ENCODE measurements at regions not wholly inside any gene's neighbourhood (a gene's known extent, or its start where the extent isn't known, plus 50 kb on each side); places are given as distances from the start of the nearest gene placed in this dataset.
"Not testable (repeated sequence)": the region's sequence is repeated elsewhere in the genome, so short reads cannot be mapped to it uniquely, and the experiment has no call there.

DNA sequence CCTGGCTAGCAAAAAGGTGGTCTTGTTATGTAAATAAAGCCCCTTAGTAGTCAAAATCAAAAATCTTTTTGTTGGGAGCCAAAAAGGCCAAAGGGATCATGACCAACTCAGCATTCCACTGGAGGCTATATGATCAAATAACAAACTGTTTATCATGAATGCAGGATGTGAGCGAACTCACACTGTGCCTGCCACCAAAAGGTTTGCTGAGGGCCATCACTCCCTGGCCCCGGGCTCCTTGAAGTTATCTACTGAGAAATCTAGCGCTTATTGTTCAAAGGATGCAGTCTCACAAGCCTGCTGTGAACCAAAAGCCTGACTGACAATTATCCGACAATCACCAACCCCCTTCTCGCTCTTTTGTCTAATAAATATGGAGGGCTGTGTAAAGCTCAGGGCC is 107.2 kb upstream of the DDHD1 start:
- Histone ChIP-seq H3K4me3 (no peak overlapping the region), H3K36me3 (ENCODE audit: low read depth) (no peaks in the 10 kb centered on the region), H3K9me3 (peaks cover 8% of the 10 kb centered on the region), H3K4me1 (ENCODE audit: low read depth) (no peaks in the 10 kb centered on the region)
- ATAC-seq, result no peak
- intact Hi-C loops (cut with DNase I, micrococcal nuclease), result no loop called here
- TF ChIP-seq, protein P1, sequence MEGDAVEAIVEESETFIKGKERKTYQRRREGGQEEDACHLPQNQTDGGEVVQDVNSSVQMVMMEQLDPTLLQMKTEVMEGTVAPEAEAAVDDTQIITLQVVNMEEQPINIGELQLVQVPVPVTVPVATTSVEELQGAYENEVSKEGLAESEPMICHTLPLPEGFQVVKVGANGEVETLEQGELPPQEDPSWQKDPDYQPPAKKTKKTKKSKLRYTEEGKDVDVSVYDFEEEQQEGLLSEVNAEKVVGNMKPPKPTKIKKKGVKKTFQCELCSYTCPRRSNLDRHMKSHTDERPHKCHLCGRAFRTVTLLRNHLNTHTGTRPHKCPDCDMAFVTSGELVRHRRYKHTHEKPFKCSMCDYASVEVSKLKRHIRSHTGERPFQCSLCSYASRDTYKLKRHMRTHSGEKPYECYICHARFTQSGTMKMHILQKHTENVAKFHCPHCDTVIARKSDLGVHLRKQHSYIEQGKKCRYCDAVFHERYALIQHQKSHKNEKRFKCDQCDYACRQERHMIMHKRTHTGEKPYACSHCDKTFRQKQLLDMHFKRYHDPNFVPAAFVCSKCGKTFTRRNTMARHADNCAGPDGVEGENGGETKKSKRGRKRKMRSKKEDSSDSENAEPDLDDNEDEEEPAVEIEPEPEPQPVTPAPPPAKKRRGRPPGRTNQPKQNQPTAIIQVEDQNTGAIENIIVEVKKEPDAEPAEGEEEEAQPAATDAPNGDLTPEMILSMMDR (IDR thresholded peaks at IDR 0.05), result no peak
- DNase-seq, result no peak

DNA sequence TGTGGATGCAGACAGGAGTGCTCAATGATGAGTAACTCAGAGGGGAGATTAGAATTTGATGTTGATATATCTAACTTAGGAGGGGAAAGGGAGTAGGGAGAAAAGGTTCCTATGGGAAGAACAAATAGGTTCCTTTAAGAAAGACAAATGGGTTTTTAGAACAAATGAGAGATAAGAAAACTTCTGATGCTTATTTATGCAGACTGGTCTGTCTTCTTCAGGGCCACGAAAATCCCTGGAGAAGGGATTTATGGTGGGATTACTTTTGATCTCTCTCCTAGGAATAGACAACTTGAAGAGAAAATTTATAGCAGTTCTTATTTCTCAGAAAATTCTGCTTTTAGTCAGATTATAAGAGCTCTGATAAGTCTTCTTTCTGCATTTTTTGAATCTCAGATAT is 99.0 kb upstream of the DDHD1 start:
- Histone ChIP-seq H3K4me3 (no peak overlapping the region), H3K9me3 (peaks cover 12% of the 10 kb centered on the region), H3K4me1 (ENCODE audit: low read depth) (no peaks in the 10 kb centered on the region), H3K36me3 (ENCODE audit: low read depth) (no peaks in the 10 kb centered on the region)
- no peak for ATAC-seq
- no peak for DNase-seq
- TF ChIP-seq, protein P1 (IDR thresholded peaks at IDR 0.05), result no peak
- intact Hi-C loops (cut with DNase I, micrococcal nuclease), result no loop called here

DNA sequence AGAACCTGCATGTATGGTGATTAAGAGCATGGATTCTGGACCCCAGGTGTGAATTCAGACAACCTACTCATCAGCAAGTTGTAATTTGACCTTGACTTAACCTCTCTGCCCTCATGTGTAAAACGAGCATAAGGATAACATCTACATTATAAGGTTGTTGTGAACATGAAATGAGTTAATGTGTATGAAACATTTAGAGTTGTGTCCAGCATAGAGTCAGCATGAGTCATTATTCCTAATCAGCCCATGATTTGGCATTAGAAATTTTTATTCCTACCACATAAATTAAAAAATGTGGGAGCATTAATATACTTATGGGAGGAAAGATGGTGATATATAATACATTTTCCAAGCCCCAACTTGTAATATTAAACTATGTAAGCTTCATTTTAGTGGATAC is 95.9 kb upstream of the DDHD1 start:
- Histone ChIP-seq H3K9me3 (no peaks in the 10 kb centered on the region), H3K4me3 (no peak overlapping the region), H3K4me1 (ENCODE audit: low read depth) (no peaks in the 10 kb centered on the region), H3K36me3 (ENCODE audit: low read depth) (no peaks in the 10 kb centered on the region)
- DNase-seq, result no peak
- TF ChIP-seq, protein P1 (IDR thresholded peaks at IDR 0.05), result no peak
- ATAC-seq, result no peak
- intact Hi-C loops (cut with DNase I, micrococcal nuclease), result no loop called here

DNA sequence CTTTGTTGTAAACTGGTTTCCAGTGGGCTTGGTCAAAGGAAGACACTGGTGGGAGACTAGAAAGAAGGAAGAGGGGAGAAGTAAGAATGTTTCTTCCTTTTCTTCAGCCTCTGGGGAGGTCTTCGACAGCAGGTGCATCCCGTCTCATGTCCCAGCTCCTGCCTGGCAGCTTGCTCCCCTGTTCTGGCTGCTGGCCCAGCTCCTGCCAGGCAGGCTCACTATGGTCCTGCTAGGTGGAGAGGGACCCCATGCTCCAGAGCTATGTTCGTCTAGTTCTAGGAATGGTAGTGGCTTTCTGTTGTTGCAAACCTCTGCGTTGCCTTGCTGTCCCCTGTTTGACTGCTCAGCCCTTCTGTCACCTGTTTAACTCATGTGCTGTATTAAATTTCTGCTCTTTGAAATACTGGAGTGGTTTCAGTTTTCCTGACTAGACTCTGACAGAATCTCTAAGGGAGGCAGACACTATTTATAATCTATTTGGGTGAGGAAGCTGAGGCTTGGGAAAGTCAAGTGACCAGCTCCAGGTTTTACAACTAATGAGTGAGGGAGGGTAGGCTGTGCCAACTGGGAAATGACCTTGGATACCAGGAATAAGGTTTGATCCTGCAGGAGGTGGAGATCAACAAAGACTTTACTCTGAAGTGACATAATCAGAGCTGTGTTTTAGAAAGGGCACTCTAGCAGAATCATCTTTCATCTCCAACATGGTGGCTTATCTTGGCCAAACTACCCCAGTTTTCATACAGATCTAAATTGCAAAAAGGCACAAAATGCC is 94.7 kb upstream of the DDHD1 start:
- Histone ChIP-seq H3K36me3 (ENCODE audit: low read depth) (no peaks in the 10 kb centered on the region), H3K4me3 (no peak overlapping the region), H3K9me3 (no peaks in the 10 kb centered on the region), H3K4me1 (ENCODE audit: low read depth) (no peaks in the 10 kb centered on the region)
- ATAC-seq (no peak), DNase-seq (no peak)
- intact Hi-C loops (cut with DNase I, micrococcal nuclease), result no loop called here
- TF ChIP-seq, protein P1 (IDR thresholded peaks at IDR 0.05), result no peak

DNA sequence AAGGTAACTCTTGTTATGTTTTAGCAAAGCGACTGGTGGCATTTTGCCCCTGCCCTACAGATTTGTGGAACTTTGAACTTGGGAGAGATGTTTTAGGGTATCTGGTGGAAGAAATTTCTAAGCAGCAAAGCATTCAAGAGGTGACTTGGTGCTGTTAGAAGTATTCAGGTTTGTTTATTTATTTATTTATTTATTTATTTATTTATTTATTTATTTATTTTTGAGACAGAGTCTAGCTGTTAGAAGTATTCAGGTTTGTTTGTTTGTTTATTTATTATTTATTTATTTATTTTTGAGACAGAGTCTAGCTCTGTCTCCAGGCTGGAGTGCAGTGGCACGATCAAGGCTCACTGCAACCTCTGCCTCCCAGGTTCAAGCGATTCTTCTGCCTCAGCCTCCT is 89.8 kb upstream of the DDHD1 start:
- ATAC-seq; H3K9me3 ChIP-seq; H3K36me3 ChIP-seq (ENCODE audit: low read depth); H3K4me1 ChIP-seq (ENCODE audit: low read depth); H3K4me3 ChIP-seq; DNase-seq; intact Hi-C loops (cut with DNase I, micrococcal nuclease): not testable (repeated sequence)

DNA sequence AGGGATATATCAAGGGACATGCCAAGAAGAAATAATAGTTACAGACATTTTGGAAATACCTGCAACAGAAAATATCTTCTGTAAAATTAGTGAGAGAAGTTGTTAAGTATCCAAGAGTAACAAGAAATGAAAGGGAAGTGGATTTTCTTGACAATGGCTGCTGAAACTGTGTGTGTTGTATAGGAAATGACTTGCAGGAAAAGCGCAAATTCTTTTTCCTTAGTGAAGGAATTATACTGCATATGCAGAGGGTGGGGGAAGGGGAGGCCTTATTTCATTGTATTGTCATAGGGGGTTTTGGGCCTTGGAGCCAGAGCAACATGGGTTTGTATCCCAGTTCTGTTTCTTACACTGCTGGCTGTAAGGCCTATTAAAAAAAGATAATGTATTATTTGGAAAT is 84.4 kb upstream of the DDHD1 start:
- Histone ChIP-seq H3K4me3 (no peak overlapping the region), H3K9me3 (no peaks in the 10 kb centered on the region), H3K4me1 (ENCODE audit: low read depth) (no peaks in the 10 kb centered on the region), H3K36me3 (ENCODE audit: low read depth) (no peaks in the 10 kb centered on the region)
- ATAC-seq, result no peak
- DNase-seq, result no peak
- intact Hi-C loops (cut with DNase I, micrococcal nuclease), result no loop called here
- TF ChIP-seq, protein P1 (IDR thresholded peaks at IDR 0.05), result no peak

Measured in mucosa of descending colon (tissue), 3 donors.